ENCODE measurements at regions not wholly inside any gene's neighbourhood (a gene's known extent, or its start where the extent isn't known, plus 50 kb on each side); places are given as distances from the start of the nearest gene placed in this dataset.
A peak's percentile ranks its signal among the peaks of the same experiment; 100 is the strongest.

GRCh38 chr1:191714845-191715244, 443.4 kb upstream of the RGS18 start:
- no peak overlapping the region for H3K4me3 Mint-ChIP-seq
- no CpG with 5 or more reads among the region's 2 CpGs for WGBS (ENCODE audit: extremely low coverage, insufficient read length, low lambda C conversion rate)
- no peak overlapping the region for H3K23ac ChIP-seq (ENCODE audit: insufficient read length, low read depth, low read length)

More at GRCh38 chr1:191714845-191715244, 443.4 kb upstream of the RGS18 start:
- no peak overlapping the region for H2BK5ac ChIP-seq (ENCODE audit: insufficient read length, low read length)
- no peak overlapping the region for H3K14ac ChIP-seq (ENCODE audit: insufficient read depth, low read length)
- H2BK20ac ChIP-seq (ENCODE audit: low read depth, low read length, poor library complexity, severe bottlenecking) = no peak overlapping the region
- peaks cover 3 to 4% of the 10 kb centered on the region in 2 experiments; a peak in 3 of 4 replicates for H3K4me1 Mint-ChIP-seq
- H3K27ac Mint-ChIP-seq = peak overlapping the region in 1 of 3 experiments; percentile 1; a peak in 1 of 7 replicates
- no peaks in the 10 kb centered on the region for H3K27me3 ChIP-seq (ENCODE audit: insufficient read depth, low read length)
- no peaks in the 10 kb centered on the region for H4K20me1 ChIP-seq (ENCODE audit: control insufficient read depth, insufficient read depth, insufficient read length)
- H3K56ac ChIP-seq (ENCODE audit: insufficient read length, low read depth, low read length) = no peak overlapping the region
- no peak for DNase-seq
- H3K27me3 Mint-ChIP-seq (ENCODE audit: low read depth) = no peaks in the 10 kb centered on the region
- H3K9me3 ChIP-seq (ENCODE audit: control insufficient read depth, low read depth, low read length) = no peaks in the 10 kb centered on the region
- H2BK12ac ChIP-seq (ENCODE audit: insufficient read length, low read depth, low read length) = no peak overlapping the region
- H3K79me2 ChIP-seq (ENCODE audit: insufficient read depth, low read length) = no peaks in the 10 kb centered on the region
- no peak overlapping the region for H3K4me2 ChIP-seq (ENCODE audit: insufficient read depth, insufficient read length, low read length)
- H3K9ac ChIP-seq (ENCODE audit: extremely low read depth, insufficient read length, low read length) = no peak overlapping the region
- H2BK15ac ChIP-seq (ENCODE audit: low read depth, low read length) = no peak overlapping the region
- no peaks in the 10 kb centered on the region for H3K9me3 Mint-ChIP-seq
- H4K8ac ChIP-seq (replicated peaks; ENCODE audit: insufficient read length, low read depth, low read length) = no peak overlapping the region
- H2BK120ac ChIP-seq (ENCODE audit: low read depth, low read length, poor library complexity, severe bottlenecking) = no peak overlapping the region
- H3K79me1 ChIP-seq (ENCODE audit: insufficient read depth, low read depth, low read length, poor library complexity, severe bottlenecking) = no peaks in the 10 kb centered on the region
- H3K23me2 ChIP-seq (ENCODE audit: insufficient read length, low read depth, low read length, poor library complexity, severe bottlenecking) = no peaks in the 10 kb centered on the region
- H2AK5ac ChIP-seq (ENCODE audit: insufficient read length, low read length) = no peak overlapping the region
- no peaks in the 10 kb centered on the region for H3K36me3 Mint-ChIP-seq (ENCODE audit: insufficient read depth in 1 of 3, low read depth in 3 of 3)
- no peak overlapping the region for H3K4ac ChIP-seq (ENCODE audit: low read depth, low read length)
- no peak overlapping the region for H2AFZ ChIP-seq (ENCODE audit: low read length)
- TF ChIP-seq, protein P1, sequence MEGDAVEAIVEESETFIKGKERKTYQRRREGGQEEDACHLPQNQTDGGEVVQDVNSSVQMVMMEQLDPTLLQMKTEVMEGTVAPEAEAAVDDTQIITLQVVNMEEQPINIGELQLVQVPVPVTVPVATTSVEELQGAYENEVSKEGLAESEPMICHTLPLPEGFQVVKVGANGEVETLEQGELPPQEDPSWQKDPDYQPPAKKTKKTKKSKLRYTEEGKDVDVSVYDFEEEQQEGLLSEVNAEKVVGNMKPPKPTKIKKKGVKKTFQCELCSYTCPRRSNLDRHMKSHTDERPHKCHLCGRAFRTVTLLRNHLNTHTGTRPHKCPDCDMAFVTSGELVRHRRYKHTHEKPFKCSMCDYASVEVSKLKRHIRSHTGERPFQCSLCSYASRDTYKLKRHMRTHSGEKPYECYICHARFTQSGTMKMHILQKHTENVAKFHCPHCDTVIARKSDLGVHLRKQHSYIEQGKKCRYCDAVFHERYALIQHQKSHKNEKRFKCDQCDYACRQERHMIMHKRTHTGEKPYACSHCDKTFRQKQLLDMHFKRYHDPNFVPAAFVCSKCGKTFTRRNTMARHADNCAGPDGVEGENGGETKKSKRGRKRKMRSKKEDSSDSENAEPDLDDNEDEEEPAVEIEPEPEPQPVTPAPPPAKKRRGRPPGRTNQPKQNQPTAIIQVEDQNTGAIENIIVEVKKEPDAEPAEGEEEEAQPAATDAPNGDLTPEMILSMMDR (conservative IDR thresholded peaks at IDR 0.05) = no peak
- no peak overlapping the region for H4K5ac ChIP-seq (ENCODE audit: insufficient read length, low read depth, low read length)
- H3K4me1 ChIP-seq (ENCODE audit: insufficient read depth, low read length) = no peaks in the 10 kb centered on the region
- H3K18ac ChIP-seq (ENCODE audit: insufficient read length, low read depth, low read length) = no peak overlapping the region
- H4K91ac ChIP-seq (ENCODE audit: insufficient read length, low read depth, low read length) = no peak overlapping the region
- no peak overlapping the region for H3T11ph ChIP-seq (ENCODE audit: low read length)
- no peak overlapping the region for H3K27ac ChIP-seq (ENCODE audit: insufficient read length, low read depth, low read length)
